T-helper 9 cell (primary cell): ENCODE measurements at regions not wholly inside any gene's neighbourhood (a gene's known extent, or its start where the extent isn't known, plus 50 kb on each side); places are given as distances from the start of the nearest gene placed in this dataset.
"Not testable (repeated sequence)": the region's sequence is repeated elsewhere in the genome, so short reads cannot be mapped to it uniquely, and the experiment has no call there.

ENCODE experiments used
- DNase-seq: peaks from one replicate; pipeline ENCODE4 v3.0.0-alpha.2; 2020

DNA sequence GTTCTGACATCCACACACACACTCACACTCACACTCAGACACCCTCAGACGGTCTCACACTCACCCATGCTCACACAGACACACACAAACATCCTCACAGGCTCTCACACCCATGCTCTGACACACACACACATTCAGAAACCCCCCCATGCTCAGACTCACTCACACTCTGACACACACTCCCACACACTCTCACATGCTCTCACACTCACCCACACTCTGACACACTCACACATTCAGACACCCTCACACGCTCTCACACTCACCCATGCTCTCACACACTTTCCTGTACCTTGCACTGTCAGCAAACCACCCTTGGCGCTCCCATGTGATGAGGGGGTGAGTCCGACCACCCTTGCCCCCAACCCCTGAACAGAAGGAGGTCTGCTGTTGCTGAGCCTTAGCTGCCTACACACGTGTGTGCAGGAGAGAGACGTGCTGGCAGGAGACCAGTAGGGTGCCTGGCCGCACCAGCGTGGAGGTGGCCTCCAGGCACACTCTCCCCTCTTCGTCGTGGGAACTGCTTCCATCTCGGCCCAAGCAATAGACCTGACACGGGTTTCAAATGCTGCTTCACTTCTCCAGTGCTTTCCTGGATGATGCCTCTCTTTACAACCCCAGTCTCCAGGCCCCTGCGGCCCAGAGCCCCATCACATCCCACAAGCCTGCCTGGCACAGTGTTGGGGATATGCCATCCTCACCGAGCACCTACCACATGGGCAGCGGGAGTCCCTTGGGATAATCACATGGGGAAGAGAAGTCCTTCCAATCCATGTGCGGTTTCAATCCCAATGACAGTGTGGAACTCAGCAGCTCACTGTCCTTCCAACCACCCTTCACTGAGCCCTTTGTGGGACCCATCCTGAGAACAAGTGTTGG is 267.8 kb upstream of the FOXF1 start:
- DNase-seq: no peak

DNA sequence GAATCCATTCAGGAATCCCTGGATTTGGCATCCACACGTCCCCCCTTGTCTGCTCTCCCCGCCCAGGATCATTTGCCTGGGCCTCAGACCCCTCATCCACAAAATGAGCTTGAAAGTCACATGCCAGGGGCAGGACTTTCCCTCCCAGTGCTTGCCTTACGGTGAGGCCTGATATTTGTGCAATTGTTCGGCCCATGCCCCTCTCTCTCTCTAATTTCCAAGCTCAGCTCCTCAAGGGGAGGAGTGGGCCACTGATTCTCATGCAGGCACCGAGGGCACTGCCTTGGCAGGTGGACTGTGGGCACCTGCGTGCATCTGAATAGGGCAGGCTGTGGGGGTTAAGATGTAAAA is 267.2 kb upstream of the FOXF1 start:
- DNase-seq: no peak

DNA sequence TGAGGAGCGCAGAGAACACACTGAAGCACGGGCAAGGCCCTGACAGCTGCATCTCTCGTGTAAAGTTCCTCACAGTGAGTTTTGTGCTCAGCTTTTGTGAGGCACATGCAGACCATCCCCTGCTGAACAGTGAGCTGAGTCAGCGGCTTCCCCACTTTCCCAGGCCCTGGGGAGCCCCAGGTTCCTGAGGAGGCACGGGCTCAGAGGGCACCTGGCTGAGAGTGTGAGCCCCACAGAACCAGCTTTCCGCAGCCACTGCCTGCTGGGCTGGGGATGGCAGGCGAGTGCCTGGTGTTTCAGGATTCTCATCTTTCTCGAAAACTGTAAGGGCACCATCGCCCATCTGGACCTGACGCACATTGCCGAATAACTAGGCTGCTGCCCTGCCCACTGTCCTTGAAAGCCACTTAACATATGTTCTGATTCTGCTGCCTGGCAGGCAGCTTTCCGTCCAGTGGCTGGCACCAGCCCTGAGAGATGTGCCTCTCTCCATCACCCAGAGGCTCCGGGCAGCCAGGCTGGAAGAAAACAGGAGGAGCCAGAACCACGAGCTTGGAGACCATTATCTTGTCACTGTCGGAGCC is 266.7 kb upstream of the FOXF1 start:
- DNase-seq: no peak

DNA sequence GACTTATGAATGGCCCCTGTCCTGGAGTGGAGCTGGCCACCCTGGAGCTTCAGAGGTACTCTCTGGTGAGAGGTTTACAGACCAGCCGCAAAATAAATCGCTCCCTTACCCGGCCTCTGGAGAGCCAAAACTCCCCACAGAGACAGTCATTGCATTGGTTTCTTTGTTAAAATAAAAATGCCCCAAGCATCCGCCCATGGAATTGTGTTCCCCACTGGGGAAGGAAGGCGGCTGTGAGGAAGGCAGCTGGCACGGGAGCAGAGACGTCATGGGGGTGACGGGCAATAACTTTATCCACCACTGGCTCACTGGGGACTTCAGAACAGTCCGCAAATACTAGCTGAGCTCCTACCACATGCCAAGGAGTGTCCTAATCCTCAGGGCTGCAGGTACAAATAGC is 266.2 kb upstream of the FOXF1 start:
- DNase-seq: no peak

DNA sequence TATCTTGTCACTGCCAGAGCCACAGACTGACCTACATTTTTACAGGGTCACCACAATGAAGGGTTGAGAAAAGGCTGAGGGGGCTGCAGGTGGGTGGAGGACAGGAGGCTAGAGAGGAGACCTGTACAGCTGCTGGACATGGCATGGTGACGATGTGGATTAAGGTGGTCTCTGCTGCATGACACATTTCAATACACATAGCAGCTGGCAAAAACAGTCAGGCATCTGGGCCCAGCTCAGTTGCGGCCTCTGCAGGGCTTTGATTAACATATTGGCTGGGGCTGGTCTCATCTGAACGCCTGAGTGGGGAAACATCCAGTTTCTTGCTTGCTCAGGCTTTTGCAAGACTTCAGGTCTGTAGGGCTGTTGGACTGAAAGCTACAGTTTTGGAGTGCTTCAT is 265.4 kb upstream of the FOXF1 start:
- DNase-seq: no peak

DNA sequence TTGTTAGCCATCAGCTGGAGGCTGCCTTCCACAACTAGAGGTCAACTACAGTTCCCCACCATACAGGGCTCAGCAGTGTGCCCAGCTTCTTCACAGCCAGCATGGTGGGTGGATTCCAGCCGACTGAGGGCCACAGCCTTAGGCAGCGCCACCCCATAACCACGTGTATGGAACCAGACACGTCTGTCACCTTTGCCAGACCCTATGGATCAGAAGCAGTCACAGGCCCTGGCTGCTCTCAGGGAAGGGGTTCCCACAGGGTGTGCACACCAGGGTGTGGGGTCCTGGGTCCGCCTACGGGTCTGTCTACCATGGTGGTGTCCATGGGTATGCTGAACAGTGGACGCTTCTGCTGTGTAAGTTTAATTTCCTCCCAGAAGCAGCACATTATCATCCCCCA is 265.0 kb upstream of the FOXF1 start:
- no peak for DNase-seq

DNA sequence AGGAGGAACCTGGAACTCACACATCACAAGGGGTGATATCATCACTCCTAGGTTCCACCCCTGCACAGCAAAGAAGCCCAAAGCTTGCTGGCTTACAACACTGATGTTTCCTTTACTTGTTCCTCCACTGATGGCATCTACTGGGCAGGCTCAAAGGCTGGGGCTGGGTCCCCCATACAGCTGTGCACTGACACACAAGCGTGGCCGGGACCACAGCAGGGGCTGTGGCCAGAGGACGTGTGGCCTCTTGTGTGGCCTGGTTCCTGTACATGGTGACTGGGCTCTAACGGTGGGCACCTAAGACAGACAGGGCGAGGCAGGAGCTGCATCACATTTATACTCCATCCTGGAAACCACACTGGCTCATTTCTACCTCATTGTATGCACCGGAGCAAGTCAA is 264.4 kb upstream of the FOXF1 start:
- DNase-seq: no peak

DNA sequence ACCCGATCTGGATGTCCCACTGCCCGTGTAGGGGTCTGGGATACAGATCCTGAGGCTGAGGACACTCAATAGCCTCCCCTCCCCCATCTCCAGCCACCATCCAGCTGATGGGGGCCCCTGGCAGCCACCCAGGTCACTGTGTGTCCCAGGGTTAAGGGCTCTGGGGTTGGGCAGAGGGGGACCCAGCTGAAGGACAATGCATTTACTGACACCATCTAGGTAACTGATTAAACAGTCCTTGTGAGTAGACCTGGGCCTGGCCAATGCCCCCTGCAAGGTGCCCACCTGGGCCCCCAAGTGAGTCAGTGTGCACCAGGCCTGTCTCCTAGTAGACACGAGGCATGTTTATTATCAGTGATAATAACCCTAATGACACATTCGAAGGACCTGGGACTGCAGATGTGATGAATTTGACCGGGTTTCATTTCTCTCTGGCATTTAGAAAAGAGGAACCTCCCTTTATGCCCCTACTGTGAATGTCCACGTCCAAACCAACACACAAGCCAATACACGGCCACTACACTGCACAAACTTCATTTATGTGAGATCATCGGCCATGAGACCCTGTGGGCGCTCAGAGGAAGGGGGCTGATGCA is 261.9 kb upstream of the FOXF1 start:
- DNase-seq: no peak

DNA sequence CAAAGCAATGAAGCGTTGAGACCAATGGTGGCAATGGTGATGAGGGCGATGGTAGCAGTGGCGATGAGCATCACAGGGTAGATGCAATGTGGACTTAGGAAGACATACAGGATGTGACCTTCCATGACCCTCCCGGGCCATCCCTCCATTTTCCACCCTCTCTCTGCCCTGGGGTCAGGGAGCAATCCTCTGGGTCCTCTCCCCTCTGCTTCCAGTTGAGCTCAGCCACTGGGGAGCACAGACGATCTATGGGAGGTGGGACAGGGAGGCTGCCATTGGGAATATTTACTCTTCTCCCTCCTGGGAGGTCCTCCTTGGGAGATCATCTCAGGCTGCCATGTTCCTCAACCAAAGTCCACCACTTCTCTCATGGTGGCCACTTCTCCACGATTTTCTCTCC is 260.7 kb upstream of the FOXF1 start:
- no peak for DNase-seq

DNA sequence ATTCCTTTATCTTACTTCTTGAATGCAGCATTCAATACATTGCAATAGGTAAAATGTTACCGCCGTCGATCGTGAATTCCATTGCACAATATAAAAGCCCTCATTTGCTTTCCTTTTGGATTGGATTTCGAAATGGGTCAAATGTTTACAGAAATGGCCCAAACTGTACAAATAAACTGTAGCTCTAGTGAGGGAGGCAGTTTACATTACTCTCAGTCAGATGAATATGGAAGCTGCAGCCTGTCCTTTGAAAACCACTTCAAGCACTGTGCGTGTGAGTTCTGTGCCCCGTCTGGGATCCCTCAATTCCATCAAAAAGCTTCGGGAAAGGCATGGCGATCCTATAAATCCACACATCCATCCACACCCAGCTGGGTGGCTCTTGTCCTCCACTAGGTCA is 258.6 kb upstream of the FOXF1 start:
- DNase-seq: no peak

DNA sequence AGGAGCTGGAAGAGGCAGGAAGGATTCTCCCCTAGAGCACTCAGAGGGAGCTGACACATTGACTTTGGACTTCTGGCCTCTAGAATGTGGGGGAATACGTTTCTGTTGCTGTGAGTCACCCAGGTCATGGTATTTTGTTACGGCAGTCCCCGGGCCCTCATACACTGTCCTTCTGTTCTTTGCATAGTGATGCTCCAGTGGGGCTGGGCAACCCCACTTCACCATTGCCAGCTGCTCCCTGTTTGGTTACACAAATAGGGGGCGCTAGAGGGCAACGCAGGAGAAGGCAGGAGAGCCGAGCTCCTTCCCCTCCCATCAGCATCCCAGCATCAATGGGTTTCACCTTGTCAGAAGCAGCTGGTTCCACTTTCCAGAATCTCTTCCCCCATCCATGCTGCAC is 257.7 kb upstream of the FOXF1 start:
- no peak for DNase-seq

DNA sequence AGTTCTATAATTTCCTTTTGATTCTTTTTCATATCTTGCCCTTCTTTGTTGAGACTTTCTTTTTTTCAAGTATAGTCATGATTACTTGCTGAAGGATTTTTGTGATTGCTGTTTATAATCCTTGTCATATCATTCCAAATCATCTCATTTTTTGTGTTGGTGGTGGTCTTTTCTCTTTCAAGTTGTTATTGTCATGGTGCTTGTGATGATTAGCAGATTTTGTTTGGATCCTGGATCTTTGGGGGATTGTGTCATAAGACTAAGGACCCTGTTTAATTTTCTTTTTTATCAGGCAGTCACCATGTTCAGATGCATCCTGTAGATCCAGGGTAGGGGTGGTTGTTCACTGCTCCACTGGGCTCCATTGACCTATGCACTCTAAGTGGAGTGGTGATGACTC is 254.4 kb upstream of the FOXF1 start:
- DNase-seq: no peak

DNA sequence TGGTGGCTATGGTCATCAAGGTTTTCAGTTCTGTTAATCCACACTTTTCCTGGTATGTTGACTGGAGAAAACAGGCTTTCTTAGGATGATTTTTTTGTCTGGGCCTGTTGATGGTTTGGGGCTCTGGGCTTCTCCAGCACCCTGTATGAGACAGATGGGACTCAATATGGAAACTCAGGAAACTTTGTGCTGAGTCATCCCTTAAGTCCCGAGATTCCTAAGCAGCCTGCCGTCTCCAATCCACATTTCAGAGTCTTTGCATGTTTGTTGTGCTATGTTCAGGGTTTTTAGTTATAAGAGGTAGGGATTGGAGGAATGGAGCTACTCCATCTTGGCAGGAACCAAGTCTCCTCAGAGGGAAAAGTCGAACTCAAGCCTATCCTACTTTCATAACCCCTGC is 253.3 kb upstream of the FOXF1 start:
- no peak for DNase-seq

DNA sequence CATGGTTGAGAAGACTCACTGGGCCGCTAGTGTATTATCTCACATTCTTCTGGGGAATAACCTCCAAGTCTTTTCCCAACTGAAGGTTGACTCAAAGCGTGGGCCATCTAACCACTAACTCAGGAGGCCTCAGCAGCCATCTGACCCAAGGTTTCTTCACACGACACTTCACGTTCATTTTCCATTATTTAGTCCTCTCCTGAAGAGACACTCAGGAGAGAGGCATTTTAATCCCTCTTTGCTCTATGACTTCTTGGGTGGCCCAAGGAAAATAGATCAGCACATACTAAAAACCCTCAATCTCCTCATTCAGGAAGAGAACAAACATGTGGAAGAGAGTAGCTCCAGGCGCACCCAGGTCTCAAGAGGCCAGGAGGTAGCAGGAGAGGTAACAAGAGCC is 252.8 kb upstream of the FOXF1 start:
- no peak for DNase-seq

DNA sequence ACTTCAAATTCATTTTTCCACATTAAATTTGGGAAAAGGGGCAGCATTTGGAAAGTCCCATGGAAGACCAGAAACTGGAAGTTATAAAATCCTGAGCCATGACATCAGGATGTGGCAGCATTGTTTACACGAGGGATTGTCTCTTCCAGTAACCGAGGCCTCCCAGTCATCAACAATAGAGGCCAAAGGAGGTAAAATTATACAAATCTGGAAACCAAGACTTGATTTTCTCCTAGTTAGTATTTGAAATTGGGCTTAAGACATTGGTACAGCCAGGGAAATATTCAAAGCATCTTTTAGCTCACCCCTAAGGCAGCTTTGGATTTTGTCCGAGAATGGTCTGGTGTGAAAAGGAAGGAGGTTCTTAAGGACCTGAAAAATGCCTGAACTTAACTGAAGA is 251.6 kb upstream of the FOXF1 start:
- no peak for DNase-seq

DNA sequence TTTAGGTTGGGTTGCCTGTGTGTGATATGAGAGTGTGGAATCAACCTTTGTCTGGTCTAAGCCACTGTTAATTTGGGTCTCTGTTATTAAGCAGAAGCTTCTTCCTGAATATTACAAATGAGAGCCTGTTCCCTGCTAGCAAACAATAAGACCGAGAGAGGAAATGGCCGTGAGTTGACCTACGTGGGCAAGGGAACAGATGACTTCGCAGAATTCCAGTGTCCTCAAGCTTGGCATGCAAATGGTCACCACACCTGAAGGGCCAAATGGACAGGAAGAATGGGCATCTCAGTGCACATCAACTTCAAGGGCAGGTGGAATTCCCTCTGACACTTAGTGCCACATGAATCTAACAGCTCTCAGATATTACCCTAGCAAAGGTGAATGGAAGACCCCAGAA is 250.8 kb upstream of the FOXF1 start:
- no peak for DNase-seq

DNA sequence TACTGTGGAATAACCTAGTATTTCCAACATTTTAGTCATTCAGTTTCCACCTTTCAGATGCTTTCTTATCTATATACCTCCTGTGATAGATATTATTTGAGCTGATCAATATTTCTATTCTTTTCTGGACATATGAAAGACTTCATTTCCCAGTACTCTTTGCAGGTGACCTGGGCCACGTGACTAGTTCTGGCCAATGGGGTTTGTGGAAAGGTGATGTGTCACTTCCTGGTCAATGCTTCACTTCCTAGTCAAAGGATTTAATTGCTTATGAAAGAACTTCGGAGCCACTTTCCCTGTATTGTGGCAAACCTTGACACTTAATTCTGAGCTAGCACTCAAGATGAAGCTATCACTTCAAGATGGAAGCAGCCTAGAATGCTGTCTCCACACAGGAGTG is 248.9 kb upstream of the FOXF1 start:
- DNase-seq: no peak

DNA sequence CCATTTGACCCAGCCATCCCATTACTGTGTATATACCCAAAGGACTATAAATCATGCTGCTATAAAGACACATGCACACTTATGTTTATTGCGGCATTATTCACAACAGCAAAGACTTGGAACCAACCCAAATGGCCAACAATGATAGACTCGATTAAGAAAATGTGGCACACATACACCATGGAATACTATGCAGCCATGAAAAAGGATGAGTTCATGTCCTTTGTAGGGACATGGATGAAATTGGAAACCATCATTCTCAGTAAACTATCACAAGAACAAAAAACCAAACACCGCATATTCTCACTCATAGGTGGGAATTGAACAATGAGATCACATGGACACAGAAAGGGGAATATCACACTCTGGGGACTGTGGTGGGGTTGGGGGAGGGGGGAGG is 242.7 kb upstream of the FOXF1 start:
- not testable (repeated sequence) for DNase-seq

DNA sequence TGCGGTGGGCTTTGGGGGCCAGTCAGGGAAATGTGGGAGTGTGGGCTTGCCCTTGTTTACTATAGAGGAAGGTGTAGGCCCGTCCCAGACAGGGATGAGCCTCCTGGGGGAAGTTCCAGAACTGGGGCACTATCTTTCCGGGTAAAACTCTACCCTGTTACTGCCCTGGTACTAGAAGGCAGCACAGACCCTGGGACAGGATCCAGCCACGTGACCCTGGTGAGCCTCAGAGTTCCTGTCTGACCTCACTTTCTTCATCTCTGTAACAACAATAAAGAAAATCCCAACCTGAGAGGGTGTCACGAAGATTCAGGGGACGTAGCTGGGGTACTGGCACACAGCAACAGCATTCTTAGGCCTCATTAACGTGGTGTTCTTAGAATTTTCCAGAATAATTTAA is 239.6 kb upstream of the FOXF1 start:
- DNase-seq: no peak

DNA sequence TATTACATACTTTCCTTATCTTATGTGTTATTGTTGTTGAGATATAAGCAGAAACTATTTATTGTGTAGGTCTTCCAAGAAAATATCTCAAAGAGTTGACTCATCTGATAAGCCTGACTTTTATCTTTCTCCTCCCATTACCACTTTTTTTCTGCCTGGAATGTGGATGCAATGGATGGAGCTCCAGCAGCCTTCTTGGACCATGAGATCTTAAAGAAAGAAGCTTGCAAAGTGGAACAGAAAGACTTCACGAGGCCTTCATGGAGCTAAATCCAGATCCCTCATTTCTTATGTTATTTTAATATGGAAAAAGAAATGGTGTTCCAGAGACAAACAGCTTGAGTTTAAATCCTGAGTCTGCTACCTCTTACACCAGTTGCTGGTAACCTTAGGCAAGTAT is 237.6 kb upstream of the FOXF1 start:
- no peak for DNase-seq

DNA sequence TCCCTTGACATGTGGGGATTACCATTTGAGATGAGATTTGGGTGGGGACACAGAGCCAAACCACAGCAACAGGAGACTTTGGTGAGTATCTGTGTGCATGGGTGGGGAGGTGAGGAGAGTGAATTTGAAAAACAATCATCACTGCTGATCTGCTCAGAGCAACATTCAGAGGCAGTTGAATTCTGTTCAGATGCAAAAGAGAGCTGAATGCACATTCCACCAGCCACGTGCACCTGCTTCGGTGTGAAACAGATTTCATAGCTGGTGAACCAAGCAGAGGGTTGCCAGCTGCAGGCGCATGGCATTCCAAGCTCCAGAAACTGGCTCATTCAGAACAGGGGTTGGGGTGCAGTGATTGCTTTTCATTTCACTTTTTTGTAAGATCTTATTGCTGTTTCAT is 233.1 kb upstream of the FOXF1 start:
- no peak for DNase-seq

DNA sequence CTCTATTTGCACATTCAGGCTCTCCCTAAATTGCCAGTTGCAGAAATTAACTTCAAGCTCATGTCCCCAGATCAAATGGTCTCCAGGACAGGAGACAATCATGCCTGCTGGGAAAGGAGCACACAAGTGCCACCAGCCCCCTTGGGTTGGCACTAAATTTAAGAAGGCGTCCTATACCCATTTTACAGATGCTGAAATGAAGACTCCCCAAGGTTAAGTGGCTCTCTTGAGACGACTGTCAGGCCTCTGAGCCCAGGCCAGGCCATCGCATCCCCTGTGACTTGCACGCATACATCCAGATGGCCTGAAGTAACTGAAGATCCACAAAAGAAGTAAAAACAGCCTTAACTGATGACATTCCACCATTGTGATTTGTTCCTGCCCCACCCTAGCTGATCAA is 232.5 kb upstream of the FOXF1 start:
- DNase-seq: not testable (repeated sequence)

DNA sequence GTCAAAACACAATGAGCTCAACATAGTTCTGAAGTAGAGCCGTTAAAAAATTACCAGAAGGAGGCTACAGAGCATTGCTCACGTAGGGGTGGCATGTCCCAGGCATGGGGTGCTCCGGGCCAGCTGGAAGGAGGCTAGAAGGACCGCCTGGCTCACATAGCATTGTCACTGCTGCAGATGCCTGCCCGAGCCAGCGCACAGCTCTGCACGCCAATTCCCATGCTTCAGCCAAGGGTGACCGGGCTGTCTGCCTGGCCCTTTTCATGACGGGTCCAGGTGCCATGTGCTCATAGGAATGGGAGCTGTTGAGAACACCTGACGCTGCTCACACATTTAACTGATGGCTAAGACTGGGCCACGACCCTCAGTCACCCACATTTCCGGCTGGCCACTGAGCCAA is 228.9 kb upstream of the FOXF1 start:
- DNase-seq: no peak

DNA sequence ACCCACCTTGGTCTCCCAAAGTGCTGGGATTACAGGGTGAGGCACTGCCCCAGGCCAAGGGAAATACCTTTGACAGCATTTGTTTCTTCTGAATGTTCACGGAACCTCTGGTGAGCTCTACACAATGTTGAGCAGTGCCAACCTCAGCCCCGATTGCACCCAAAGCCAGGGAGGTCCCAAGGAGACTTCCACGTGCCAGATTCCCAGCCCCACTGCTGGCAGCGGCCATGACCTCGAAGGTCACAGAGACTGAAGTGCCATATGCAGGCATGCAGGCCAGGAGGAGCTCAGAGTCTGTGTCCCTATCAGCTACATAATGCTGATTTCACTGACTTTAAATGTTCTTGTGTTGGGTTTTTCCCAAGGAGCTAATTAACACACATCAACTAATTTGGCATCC is 226.4 kb upstream of the FOXF1 start:
- DNase-seq: no peak

DNA sequence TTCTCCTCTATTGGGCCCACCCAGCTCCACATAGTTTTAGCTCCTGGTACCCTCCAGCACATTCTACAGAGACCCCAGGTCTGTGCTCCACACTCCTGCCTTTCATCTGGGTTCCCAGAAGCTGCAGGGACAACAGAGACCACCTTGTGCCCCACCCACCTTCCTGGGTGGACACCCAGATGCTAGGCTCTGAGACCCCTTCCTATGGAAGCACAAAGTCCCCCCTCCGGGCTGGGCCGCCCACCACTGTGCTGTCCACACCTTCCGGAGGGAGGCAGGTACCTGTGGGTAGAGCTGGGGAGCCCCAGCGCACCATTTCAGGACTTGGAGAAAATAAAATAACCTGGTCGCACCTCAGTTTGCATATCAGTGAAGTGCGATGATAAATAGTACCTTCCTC is 224.9 kb upstream of the FOXF1 start:
- DNase-seq: no peak
